ENCODE measurements at regions not wholly inside any gene's neighbourhood (a gene's known extent, or its start where the extent isn't known, plus 50 kb on each side); places are given as distances from the start of the nearest gene placed in this dataset.

DNA sequence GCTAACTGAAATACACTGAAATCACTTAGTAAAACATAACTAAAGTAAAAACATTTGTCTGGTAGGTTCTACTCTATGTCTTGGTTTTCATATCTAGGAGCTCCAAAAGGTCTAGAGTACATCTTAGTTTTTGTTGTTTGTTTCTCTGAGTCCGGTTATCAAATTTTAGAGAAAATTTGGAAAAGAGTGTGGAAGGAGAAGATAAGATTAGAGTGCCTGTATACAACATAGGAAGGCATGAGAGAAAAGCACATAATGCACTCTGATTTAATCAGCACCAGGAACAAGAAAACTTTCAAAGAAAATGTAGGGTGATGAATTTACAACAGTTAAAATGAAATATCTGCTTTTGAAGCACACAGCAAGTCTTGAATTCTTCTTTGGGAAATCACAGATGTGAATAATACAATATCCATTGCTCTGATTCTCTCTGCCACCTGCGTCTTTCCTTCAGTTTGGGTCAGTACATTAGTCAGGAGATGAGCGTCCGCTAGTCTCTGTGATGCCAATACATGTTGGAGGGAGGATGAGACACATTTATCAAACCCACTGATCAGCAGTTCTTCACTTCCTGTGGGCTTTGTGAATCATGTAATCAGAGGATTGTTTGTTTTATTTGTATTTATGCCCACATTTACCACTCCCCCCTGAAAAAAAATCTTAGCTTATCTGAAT, 477.8 kb upstream of the GCFC2 start:
- ATAC-seq (ENCODE audit: low read depth) (no peak), DNase-seq (ENCODE audit: low spot score) (no peak)
- Histone ChIP-seq H3K36me3 (ENCODE audit: low read depth) (no peaks in the 10 kb centered on the region), H3K27ac (ENCODE audit: poor library complexity, severe bottlenecking) (no peak overlapping the region), H3K9me3 (ENCODE audit: severe bottlenecking) (no peaks in the 10 kb centered on the region), H3K4me1 (ENCODE audit: insufficient read depth, poor library complexity, severe bottlenecking) (no peaks in the 10 kb centered on the region), H3K4me3 (ENCODE audit: severe bottlenecking) (no peak overlapping the region), H3K27me3 (ENCODE audit: insufficient read depth, poor library complexity, severe bottlenecking) (no peaks in the 10 kb centered on the region)
- TF ChIP-seq, protein P1, sequence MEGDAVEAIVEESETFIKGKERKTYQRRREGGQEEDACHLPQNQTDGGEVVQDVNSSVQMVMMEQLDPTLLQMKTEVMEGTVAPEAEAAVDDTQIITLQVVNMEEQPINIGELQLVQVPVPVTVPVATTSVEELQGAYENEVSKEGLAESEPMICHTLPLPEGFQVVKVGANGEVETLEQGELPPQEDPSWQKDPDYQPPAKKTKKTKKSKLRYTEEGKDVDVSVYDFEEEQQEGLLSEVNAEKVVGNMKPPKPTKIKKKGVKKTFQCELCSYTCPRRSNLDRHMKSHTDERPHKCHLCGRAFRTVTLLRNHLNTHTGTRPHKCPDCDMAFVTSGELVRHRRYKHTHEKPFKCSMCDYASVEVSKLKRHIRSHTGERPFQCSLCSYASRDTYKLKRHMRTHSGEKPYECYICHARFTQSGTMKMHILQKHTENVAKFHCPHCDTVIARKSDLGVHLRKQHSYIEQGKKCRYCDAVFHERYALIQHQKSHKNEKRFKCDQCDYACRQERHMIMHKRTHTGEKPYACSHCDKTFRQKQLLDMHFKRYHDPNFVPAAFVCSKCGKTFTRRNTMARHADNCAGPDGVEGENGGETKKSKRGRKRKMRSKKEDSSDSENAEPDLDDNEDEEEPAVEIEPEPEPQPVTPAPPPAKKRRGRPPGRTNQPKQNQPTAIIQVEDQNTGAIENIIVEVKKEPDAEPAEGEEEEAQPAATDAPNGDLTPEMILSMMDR (IDR thresholded peaks at IDR 0.05; ENCODE audit: poor library complexity, severe bottlenecking) = no peak

DNA sequence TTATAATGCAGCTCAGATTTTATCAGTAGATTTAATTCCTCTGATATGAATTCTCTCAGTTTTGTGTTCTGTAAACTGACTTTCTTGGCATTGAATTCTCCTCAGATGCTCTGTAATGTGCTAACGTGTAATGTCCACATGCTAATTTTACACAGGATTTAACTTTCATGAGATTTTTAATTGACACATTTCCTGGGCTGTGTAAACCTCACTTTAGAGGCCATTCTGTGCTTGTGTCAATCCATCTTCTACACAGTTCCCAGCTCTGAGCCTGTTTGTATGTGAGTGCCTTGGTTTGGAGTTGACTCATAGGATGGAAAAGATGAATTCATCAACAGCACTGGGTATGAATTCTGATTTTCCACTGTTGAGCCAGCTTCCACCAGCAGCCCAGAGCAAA, 476.7 kb upstream of the GCFC2 start:
- no peaks in the 10 kb centered on the region for H3K36me3 ChIP-seq (ENCODE audit: low read depth)
- H3K27me3 ChIP-seq (ENCODE audit: insufficient read depth, poor library complexity, severe bottlenecking) = no peaks in the 10 kb centered on the region
- no peak overlapping the region for H3K4me3 ChIP-seq (ENCODE audit: severe bottlenecking)
- no peak for DNase-seq (ENCODE audit: low spot score)
- TF ChIP-seq, protein P1 (IDR thresholded peaks at IDR 0.05; ENCODE audit: poor library complexity, severe bottlenecking) = no peak
- no peaks in the 10 kb centered on the region for H3K9me3 ChIP-seq (ENCODE audit: severe bottlenecking)
- no peak for ATAC-seq (ENCODE audit: low read depth)
- H3K27ac ChIP-seq (ENCODE audit: poor library complexity, severe bottlenecking) = no peak overlapping the region
- no peaks in the 10 kb centered on the region for H3K4me1 ChIP-seq (ENCODE audit: insufficient read depth, poor library complexity, severe bottlenecking)

GRCh38 chr2:76180676-76181075, 470.0 kb upstream of the GCFC2 start:
- TF ChIP-seq, protein P1 (IDR thresholded peaks at IDR 0.05; ENCODE audit: poor library complexity, severe bottlenecking) = no peak
- Histone ChIP-seq H3K4me3 (ENCODE audit: severe bottlenecking) (no peak overlapping the region), H3K4me1 (ENCODE audit: insufficient read depth, poor library complexity, severe bottlenecking) (no peaks in the 10 kb centered on the region), H3K27ac (ENCODE audit: poor library complexity, severe bottlenecking) (no peak overlapping the region), H3K9me3 (ENCODE audit: severe bottlenecking) (no peaks in the 10 kb centered on the region), H3K36me3 (ENCODE audit: low read depth) (no peaks in the 10 kb centered on the region), H3K27me3 (ENCODE audit: insufficient read depth, poor library complexity, severe bottlenecking) (no peaks in the 10 kb centered on the region)
- DNase-seq (ENCODE audit: low spot score) = no peak
- ATAC-seq (ENCODE audit: low read depth) = no peak

DNA sequence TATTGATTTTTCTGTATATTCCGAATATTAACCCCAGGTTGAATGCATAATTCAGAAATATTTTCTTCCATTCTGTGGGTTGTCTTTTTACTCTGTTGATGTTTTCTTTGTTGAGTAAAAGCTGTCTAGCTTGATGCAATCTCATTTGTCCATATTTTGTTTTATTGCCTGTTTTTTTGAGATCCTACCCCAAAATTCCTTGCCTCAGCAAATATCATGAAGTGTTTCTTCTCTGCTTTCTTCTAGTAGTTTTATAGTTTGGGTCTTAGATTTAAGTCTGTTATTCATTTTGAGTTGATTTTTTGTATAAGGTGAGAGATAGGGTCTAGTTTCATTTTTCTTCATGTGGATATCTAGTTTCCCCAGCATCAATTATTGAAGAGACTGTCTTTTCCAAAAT, 467.9 kb upstream of the GCFC2 start:
- Histone ChIP-seq H3K4me3 (ENCODE audit: severe bottlenecking) (no peak overlapping the region), H3K27ac (ENCODE audit: poor library complexity, severe bottlenecking) (no peak overlapping the region), H3K27me3 (ENCODE audit: insufficient read depth, poor library complexity, severe bottlenecking) (no peaks in the 10 kb centered on the region), H3K36me3 (ENCODE audit: low read depth) (no peaks in the 10 kb centered on the region), H3K9me3 (ENCODE audit: severe bottlenecking) (no peaks in the 10 kb centered on the region), H3K4me1 (ENCODE audit: insufficient read depth, poor library complexity, severe bottlenecking) (no peaks in the 10 kb centered on the region)
- DNase-seq (ENCODE audit: low spot score) (no peak), ATAC-seq (ENCODE audit: low read depth) (no peak)
- TF ChIP-seq, protein P1 (IDR thresholded peaks at IDR 0.05; ENCODE audit: poor library complexity, severe bottlenecking) = no peak

- no peaks in the 10 kb centered on the region for H3K36me3 ChIP-seq (ENCODE audit: low read depth)
- DNase-seq (ENCODE audit: low spot score) (no peak), ATAC-seq (ENCODE audit: low read depth) (no peak)
- H3K9me3 ChIP-seq (ENCODE audit: severe bottlenecking) = no peaks in the 10 kb centered on the region
- H3K4me1 ChIP-seq (ENCODE audit: insufficient read depth, poor library complexity, severe bottlenecking) = no peaks in the 10 kb centered on the region
- TF ChIP-seq, protein P1 (IDR thresholded peaks at IDR 0.05; ENCODE audit: poor library complexity, severe bottlenecking) = no peak
- H3K27me3 ChIP-seq (ENCODE audit: insufficient read depth, poor library complexity, severe bottlenecking) = no peaks in the 10 kb centered on the region
- H3K27ac ChIP-seq (ENCODE audit: poor library complexity, severe bottlenecking) = no peak overlapping the region
- no peak overlapping the region for H3K4me3 ChIP-seq (ENCODE audit: severe bottlenecking)
Measured at GRCh38 chr2:76175295-76175694, 464.6 kb upstream of the GCFC2 start.
